ENCODE measurements at regions not wholly inside any gene's neighbourhood (a gene's known extent, or its start where the extent isn't known, plus 50 kb on each side); places are given as distances from the start of the nearest gene placed in this dataset.

GRCh38 chr6:95357380-95358020 lies 219.8 kb upstream of the MANEA start:
- no peak for DNase-seq (ENCODE audit: low spot score)

- DNase-seq (ENCODE audit: low spot score): peak; percentile 49
These were observed 213.2 kb upstream of the MANEA start for GRCh38 chr6:95364016-95364604.

- no peak for DNase-seq (ENCODE audit: low spot score)
These were observed 211.9 kb upstream of the MANEA start for GRCh38 chr6:95365454-95365853.

GRCh38 chr6:95366414-95366813 lies 210.9 kb upstream of the MANEA start:
- DNase-seq (ENCODE audit: low spot score): no peak

- DNase-seq (ENCODE audit: low spot score): no peak
These were observed 193.5 kb upstream of the MANEA start for GRCh38 chr6:95383878-95384277.

GRCh38 chr6:95384988-95385387 lies 192.3 kb upstream of the MANEA start:
- DNase-seq (ENCODE audit: low spot score): no peak

- no peak for DNase-seq (ENCODE audit: low spot score)
These were observed 189.5 kb upstream of the MANEA start for GRCh38 chr6:95387845-95388244.

- DNase-seq (ENCODE audit: low spot score): no peak
These were observed 172.6 kb upstream of the MANEA start for GRCh38 chr6:95404777-95405176.

- no peak for DNase-seq (ENCODE audit: low spot score)
These were observed 169.2 kb upstream of the MANEA start for GRCh38 chr6:95408111-95408510.

GRCh38 chr6:95410168-95410567 lies 167.2 kb upstream of the MANEA start:
- DNase-seq (ENCODE audit: low spot score): no peak

- peak; percentile 7 for DNase-seq (ENCODE audit: low spot score)
These were observed 163.5 kb upstream of the MANEA start for GRCh38 chr6:95413789-95414188.

GRCh38 chr6:95417856-95418255 lies 159.5 kb upstream of the MANEA start:
- DNase-seq (ENCODE audit: low spot score): no peak

GRCh38 chr6:95420792-95421191 lies 156.5 kb upstream of the MANEA start:
- DNase-seq (ENCODE audit: low spot score): no peak

- DNase-seq (ENCODE audit: low spot score): no peak
These were observed 154.0 kb upstream of the MANEA start for GRCh38 chr6:95423331-95423730.

GRCh38 chr6:95431637-95432228 lies 145.6 kb upstream of the MANEA start:
- peak; percentile 42 for DNase-seq (ENCODE audit: low spot score)

- DNase-seq (ENCODE audit: low spot score): peak; percentile 11
These were observed 137.6 kb upstream of the MANEA start for GRCh38 chr6:95439741-95440140.

GRCh38 chr6:95448208-95448607 lies 129.1 kb upstream of the MANEA start:
- DNase-seq (ENCODE audit: low spot score): no peak

- DNase-seq (ENCODE audit: low spot score): no peak
These were observed 107.8 kb upstream of the MANEA start for GRCh38 chr6:95469511-95469910.

- DNase-seq (ENCODE audit: low spot score): no peak
These were observed 98.4 kb upstream of the MANEA start for GRCh38 chr6:95478941-95479340.

- no peak for DNase-seq (ENCODE audit: low spot score)
These were observed 89.5 kb upstream of the MANEA start for GRCh38 chr6:95487817-95488216.

GRCh38 chr6:95489185-95489863 lies 88.0 kb upstream of the MANEA start:
- DNase-seq (ENCODE audit: low spot score): no peak

- DNase-seq (ENCODE audit: low spot score): no peak
These were observed 80.4 kb upstream of the MANEA start for GRCh38 chr6:95496769-95497426.

All from iPS-NIHi11 (cell line).